GM18520 (cell line): ENCODE measurements at regions not wholly inside any gene's neighbourhood (a gene's known extent, or its start where the extent isn't known, plus 50 kb on each side); places are given as distances from the start of the nearest gene placed in this dataset.

Experiments used
- ATAC-seq: cut with Tn5 transposase; IDR thresholded peaks from one replicate; pipeline ENCODE4 v1.9.1; 2021; ENCODE audit not compliant: unreplicated experiment

DNA sequence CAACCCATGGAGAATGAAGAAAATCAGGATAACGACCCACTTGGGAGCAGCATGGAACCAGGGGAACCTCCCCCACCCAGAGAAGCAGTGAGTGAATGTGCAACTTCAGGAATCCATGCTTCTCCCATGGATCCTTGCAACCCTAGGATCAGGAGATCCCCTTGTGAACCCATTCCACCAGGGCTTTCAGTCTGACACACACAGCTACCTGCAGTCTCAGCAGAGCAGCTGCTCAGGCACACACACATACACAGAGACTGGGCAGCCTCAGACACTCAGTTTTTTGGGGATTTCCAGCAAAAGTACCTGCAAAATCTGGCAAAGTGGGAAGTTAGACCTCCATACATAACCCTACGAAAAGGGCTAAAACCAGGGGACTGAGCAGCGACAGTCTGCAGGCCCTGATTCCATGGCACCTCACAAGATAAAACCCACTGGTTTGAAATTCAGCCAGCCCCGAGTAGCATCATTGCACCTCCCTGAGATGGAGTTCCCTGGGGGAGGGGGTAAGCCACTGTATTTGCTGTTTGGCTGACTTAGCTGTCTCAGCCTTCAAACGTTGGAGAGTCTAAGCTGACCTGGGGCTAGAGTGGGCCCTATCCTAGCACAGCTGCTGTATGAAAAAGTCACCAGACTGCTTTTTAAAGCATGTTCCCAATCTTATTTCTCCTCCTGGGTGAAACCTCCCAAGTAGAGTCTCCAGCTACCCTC lies 737.5 kb upstream of the NDST4 start:
- ATAC-seq: peak; percentile 51

DNA sequence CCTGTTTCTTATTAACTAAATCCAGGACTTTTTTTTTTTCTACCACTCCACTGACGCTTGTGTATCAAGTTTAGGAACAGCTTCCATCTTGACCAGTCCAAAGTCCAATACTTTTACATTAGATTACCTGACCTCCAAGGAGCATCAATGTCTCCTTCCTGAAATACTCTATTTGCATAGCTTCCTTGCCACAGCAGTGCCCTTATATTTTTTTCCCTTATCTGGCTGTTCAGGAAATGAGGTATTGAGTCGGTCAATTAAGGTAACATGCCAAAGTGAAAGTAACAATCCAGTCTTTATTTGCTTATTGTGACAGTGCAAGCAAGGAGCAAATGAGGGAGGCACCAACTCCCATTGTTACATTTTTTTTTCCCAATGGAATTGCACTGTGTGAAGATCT lies 730.8 kb upstream of the NDST4 start:
- no peak for ATAC-seq

DNA sequence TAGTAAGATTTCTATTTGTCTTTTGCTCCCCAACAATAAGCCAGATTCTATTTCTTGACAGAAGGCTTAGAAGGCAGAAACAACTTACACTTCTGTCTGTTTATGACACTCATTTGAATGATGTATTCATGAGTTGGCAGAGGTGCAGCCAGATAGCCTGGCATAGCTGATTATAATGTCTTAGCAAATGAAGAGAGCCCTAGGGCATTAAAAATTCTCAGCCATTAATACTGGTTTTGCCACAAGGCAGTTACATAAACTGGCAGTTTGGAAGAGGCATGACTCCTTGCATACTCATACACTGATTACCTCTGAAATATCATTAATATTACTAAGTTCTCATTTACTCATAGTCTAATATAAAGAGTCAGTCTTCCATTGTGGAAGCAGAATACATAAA lies 728.5 kb upstream of the NDST4 start:
- ATAC-seq: no peak

DNA sequence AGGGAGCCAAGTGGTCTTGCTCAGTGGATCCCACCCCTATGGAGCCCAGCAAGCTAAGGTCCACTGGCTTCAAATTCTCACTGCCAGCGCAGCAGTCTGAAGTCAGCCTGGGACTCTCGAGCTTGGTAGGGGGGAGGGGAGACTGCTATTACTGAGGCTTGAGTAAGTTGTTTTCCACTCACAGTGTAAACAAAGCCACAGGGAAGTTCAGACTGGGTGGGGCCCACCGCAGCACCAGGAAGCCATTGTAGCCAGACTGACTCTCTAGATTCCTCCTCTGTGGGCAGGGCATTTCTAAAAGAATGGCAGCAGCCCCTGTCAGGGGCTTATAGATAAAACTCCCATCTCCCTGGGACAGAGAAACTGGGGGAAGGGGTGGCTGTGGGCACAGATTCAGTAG lies 721.0 kb upstream of the NDST4 start:
- ATAC-seq: no peak

DNA sequence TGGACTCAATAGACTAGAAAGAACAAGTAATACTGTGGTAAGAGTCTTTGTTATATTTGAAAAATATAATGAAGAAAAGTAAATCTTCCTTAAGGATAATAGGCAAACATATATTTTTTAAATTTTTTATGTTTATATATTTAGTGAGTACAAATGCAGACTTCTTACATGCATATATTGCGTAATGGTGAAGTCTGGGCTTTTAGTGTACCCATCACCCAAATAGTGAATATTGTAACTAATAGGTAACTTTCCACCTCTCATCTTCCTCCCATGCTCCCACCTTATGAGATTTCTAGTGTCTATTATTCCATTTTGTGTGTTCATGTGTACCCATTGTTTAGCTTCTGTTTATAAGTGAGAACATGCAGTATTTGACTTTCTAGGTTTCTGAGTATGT lies 711.2 kb upstream of the NDST4 start:
- no peak for ATAC-seq

DNA sequence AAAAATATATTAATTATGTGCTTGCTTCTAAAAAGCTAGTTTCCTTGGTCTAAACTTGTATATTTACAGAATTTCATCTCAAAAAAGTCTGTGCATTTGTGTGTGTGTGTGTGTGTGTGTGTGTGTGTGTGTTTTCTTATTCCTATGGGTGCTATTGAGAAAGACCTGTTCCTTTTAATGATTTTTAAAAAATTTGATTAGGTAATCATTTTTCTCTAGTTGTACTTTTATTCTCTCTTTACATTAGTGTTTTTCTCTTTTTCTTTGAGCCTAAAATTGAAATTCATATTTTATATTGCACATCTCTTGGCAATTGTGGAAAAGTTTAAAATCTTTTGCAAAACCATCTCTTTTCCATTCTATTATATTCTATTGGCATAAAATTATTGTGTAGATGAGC lies 690.4 kb upstream of the NDST4 start:
- ATAC-seq: no peak

DNA sequence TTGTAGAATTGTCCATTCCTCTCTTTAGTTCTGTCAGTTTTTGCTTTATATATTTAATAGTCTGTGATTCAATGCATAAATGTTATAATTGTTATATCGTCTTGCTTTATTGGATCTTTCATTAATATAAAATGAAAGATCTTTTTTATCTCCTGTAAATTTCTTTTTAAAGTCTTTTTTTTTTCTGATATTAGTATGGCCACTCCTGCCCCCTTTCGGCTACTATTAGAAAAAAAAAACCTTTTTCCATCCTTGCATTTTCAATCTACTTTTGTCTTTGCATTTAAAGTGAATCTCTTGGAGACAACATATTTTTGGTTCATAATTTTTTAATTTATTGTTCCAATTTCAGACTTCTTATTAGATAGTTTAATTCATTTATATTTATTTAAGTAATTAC lies 677.4 kb upstream of the NDST4 start:
- ATAC-seq: no peak

DNA sequence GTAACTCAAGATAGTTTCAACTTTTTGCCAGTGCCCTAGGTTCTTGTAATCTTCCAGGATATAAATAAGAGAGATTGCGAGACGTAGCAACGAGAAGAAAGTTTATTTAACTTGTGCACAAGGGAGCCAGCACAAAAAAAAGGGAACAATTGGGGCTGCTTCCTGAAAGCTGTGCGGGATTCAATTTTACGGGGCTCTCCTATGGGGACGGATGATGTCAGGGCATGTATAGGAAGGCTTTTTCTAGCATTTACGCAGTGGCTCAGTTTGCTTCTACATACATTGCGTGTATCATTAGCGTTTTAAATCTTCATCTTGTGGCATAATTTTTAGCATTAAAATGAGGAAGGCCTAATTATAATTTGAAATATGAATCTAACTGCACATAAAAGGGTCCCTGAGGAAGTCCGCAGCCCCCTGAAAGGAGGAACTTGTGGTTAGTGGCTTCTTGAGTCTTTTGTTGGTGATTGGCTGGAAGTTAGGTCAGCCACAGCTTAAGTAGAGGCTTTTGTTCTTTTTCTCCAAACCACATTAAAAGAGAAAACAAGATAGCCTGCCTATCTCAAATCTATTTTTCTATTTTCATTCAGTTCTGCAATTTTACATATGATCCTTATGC lies 668.2 kb upstream of the NDST4 start:
- no peak for ATAC-seq

DNA sequence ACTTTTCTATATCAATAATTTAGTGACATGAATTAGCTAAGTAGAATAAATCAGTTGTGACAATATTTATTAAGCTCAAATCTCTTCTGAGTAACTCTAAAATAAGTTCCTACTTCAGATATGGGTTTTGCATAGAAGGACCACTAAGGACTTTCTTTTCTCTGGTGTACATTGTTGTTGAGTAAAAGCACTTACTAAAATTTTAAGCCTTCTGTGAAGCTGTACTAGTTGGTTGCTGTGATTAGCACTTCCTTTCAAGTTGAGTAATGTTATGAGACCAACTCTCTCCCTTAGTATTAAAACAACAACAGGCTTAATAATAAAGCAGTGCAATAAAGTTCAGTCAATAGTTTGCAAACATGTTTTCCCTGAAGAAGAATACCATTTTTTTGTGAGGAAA lies 667.4 kb upstream of the NDST4 start:
- peak; percentile 36 for ATAC-seq

DNA sequence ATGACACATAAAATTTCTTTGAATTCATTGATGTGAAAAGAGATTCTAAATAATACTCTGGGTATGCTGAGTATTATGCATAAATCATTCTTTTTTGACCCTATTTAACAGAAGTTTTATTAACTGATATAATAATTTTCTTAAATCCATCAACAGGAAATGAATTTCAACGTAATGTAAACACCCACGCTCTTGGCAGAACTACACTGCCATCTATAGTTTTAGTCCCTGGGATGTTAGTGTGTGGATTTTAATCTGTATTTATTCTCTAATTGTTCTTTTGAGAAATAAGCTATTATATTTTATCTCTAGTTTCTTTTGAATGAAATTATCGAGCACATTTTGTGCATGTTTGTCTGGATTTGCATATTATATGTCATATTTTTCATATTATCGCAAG lies 666.8 kb upstream of the NDST4 start:
- no peak for ATAC-seq

DNA sequence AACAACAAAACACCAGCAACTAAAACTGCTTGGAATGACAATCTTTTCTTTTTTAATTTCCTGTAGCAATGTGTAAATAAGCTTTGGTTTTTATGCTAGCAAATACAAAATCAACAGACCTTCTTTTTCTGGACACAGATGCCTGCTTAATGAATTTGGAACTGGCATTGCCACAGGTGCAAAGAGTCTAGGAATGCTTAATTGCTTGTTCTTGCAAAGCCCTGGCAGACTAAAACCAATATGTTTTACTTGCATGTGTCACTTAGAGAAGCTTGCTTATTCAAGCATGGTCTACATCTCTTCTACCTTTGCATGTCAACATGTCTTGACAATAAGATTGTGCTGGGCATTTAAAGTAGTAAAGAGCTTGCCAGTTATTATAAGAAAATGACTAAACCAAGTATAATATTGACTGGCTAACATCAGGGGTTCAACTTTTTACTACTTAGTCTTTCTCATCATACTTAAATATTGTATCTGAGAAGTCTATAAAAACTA lies 656.7 kb upstream of the NDST4 start:
- ATAC-seq: no peak

DNA sequence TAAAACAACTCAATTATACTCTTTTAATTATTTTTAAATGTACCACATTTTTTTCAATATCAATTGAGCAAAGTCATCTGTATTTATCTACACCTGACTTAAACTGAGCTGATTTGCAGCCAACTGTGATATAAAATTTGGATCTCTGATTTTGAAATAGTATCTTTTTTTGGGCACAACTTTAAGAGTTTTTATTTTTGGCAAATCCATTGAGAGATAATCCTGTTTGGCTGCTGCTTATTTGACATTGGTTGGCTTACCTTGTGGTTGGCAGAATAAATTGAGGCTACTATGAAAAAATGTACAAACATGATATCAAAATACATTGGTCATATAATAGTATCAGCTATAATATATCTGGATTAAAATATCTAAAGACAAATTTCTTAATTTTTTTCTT lies 656.0 kb upstream of the NDST4 start:
- ATAC-seq: no peak

DNA sequence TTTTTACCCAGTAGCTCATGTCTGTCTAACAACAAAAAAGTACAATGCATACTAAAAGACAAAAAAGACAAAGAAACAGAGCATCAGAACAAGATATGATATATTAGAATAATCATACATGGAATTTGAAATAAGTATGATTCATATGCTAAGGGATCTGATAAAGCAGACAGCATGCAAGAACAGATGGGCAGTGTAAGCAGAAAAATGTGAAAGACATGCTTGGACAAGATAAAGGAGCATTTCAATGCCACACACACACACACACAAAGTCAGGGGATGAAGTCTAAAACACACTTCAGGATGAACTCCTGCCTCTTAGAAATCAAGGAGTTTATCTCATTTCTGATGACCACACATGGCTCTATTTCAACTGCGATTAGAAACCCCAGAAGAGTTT lies 649.6 kb upstream of the NDST4 start:
- ATAC-seq: no peak

DNA sequence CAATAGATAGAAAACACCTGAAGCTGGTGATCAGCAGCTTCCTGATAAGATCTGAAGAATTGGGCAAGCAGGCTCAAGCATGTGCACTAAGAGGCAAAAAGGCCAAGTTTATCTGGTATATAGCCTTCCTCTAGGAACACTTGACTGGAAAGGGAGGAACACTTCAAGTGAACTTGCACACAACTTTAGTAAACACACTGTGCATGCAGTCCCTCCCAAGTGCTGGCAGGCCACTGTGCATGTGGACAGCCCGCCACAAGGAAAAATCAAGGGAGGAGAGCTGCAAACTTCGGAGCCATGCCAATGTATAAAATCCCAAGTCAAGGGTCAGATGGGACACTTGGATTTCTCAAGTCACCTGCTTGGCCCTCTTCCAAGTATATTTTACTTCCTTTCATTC lies 645.8 kb upstream of the NDST4 start:
- no peak for ATAC-seq

DNA sequence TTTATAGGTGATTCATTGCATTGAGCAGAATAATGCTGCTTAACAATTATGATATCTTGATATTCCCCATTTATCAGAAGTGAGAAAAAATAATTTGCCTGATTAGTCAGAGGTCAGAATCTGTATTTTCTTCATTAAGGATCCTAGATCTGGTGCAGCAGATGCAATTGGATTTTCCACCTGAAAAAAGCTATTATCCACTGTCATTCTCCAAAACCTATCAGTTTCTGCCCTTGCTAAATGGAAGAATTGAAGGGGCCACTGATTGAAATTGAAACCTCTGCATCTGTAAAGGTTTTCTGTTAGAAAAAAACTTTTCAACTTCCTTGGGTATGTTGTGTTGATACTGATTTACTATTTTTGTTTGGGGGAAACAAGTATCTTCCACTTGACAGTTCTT lies 636.0 kb upstream of the NDST4 start:
- ATAC-seq: no peak

DNA sequence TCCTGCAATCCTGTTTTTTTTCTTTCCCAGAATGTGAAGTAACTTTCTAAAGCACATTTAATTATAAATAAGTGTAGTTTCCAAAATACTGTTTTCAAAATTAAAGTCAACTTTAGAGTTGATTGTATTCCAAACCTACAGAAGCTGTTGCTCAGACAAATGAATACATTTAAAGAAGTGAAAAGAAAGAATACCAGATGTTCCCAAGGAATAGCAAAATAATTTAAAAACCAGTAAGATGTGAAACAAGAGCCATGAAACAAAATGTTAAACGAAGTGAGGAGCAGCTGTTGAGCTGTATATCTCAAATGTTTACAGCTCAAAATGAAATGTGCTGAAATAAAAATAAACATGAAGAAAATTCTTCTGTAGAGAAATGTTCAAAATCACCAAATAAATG lies 627.4 kb upstream of the NDST4 start:
- no peak for ATAC-seq

DNA sequence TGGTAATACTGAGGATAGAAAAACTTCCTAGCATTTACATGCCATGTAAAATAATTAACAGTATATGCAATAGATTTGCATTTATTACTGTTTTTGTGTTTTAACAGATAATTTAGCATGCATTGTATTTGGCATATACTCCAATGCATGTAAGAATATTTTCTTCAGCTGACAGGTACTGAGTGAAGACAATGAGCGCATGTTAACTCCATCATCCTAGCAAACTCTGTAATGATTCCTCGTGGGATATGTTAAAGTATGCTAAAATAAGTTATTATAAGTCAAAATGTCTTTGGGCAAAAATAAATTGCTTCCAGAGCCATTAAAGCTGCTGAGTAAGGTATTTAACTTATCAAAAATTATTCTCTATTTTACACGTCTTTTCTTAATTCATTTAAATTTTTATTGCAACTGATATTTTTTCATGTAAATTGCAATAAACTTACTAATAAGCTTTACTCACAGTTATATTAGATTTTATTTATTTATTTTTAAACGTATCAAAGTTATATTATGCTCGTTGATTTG lies 616.4 kb upstream of the NDST4 start:
- ATAC-seq: no peak

DNA sequence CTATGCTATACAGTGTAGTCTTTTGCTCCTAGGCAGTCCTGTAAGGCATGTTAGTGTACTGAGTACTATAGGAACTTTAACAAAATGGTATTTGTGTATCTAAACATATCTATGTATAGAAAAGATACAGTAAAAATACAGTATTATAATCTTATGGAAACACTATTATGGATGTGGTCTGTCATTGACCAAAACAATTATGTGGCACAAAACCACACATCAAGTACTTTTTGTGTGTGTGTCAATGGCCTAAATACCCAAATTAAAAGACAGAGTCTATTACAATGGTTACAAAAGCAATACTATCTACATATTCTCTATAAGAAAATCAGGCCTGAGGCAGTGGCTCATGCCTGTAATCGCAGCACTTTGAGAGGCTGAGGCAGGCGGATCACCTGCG lies 610.2 kb upstream of the NDST4 start:
- no peak for ATAC-seq

DNA sequence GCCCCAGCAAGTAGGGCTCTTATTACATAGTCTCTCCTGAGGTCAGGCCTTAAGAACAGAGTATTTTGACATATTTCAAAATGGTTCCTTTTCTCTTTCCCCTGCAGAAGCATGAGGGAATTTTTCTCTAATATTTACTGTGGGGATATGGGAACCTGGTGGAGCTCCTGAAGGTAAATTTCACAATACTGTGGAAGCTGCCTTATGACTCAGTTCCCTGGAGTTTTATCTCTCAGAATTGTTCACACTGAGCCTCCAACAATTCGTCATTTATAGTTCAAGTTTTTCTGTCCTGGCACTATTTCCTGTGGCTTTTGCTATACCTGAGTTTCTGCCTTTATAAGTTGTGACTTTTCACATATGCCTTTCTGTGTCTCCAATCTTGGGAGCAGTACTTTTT lies 607.2 kb upstream of the NDST4 start:
- no peak for ATAC-seq

DNA sequence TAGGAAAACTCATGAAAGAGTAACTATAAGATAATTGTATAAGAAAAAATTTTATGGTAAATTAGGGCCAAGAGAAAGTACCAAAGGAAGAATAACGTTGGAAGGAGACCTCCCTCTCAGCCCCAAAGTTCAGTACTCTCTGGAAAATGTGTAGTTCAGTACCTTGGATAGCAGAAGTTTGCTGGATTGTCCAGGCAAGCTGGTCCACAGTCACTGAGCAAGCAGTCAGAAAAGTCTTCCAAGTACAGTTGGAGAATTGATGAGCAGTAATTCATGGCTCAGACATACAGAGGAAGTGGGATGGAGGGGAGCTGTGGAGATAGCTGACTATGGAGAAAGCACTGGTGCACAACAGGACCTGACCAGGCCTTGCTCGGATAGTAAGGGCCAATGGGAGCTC lies 598.2 kb upstream of the NDST4 start:
- ATAC-seq: no peak

DNA sequence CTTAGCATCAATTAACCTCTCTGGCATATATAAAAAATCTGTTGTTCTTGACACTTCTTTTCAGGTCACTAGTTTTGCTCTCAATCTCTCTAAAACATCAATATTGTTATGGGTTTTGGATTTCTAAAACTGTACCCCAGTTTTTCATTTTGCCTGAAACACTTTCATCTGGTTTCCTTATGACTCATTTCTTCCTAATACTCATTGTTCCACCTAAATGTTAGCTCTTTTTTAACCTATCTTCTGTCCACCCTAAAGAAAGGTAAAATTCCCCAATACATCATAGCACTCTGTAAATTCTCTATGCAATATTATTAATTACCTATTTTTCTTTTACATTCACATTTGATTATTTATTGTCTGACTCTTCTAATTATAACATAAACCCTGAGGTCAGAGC lies 575.5 kb upstream of the NDST4 start:
- no peak for ATAC-seq

DNA sequence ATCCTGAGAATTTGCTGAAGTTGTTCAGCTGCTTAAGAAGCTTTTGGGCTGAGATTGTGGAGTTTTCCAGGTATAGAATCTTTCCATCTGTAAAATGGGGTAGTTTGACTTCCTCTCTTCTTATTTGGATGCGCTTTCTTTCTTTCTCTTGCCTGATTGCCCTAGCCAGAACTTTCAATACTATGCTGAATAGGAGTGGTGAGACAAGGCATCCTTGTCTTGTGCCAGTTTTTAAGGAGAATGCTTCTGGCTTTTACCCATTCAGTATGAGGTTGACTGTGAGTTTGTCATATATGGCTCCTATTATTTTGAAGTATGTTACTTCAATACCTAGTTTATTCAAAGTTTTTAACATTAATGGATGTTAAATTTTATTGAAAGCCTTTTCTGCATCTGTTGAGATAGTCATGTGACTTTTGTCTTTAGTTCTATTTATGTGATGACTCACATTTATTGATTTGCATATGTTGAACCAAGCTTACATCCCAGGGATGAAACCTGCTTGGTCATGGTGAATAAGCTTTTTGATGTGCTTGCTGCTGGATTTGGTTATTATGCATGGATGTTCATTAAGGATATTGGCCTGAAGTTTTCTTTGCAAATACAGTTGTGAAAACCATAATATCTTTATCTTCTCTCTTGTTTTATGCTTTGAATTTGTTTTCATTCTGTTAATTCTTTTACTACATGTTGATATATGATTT lies 573.8 kb upstream of the NDST4 start:
- ATAC-seq: no peak
